ENCODE measurements at regions not wholly inside any gene's neighbourhood (a gene's known extent, or its start where the extent isn't known, plus 50 kb on each side); places are given as distances from the start of the nearest gene placed in this dataset.
A peak's percentile ranks its signal among the peaks of the same experiment; 100 is the strongest.

DNA sequence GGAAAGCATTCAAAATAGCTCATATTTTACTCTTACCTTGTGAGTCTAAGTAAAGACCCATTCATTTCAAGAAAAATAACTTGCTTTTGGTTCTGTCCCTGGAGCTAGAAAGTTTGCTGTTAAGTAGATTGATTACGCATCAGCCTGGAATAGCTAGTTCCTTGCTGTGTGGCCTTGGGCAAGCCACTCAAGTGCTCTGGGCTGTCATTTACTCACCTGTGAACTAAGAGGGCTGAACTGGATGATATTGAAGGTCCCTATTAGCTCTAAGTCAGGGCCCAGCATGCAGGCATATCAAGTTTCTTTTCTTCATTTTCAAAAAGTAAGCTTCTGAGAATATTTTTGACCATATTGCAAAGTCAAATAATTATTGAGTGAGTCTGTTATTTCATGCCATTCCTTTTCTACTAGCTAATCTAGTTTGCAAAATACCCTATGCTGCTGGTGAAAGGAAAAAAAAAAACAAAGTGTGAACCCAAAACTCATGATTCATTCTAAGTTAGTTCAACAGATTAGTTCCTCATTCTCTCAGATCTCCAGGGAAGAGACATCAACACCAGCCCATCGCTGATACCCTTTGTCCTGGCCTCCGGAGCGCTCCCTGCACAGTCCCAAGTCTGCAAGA, 106.5 kb upstream of the GMDS start:
- H3K79me2 ChIP-seq (ENCODE audit: low read depth) = no peaks in the 10 kb centered on the region
- DNase-seq = peak in 1 of 2 experiments; percentile 70
- no peaks in the 10 kb centered on the region for H3K9me2 ChIP-seq (ENCODE audit: insufficient read depth)
- no TSS peak for BruUV-seq (replicated peaks)
- peaks cover 6% of the 10 kb centered on the region; the same call in 1 of the 2 replicates for H3K4me1 ChIP-seq (replicated peaks; ENCODE audit: insufficient read depth)
- no peaks in the 10 kb centered on the region for H4K20me1 ChIP-seq (ENCODE audit: insufficient read depth)
- no peaks in the 10 kb centered on the region for H3K9me3 ChIP-seq (ENCODE audit: insufficient read depth, low read depth)
- H3K36me3 ChIP-seq (ENCODE audit: low read depth) = no peaks in the 10 kb centered on the region
- ChIA-PET CTCF (interaction anchor here (0.5 to 1.1 kb wide), 3 partner anchors 75 to 755 kb away, joined by 3 to 5 read pairs (median 4); no protein-coding TSS in a partner anchor), POLR2A (ENCODE audit: unreplicated experiment) (interaction anchor here (0.5 to 0.7 kb wide), 3 partner anchors 93 to 681 kb away, joined by 3 to 5 read pairs (median 4); no protein-coding TSS in a partner anchor)
- H3K27ac ChIP-seq = peak overlapping the region; percentile 49
- H2AFZ ChIP-seq = no peak overlapping the region
- no peak overlapping the region for H3K4me2 ChIP-seq
- intact Hi-C loops (cut with micrococcal nuclease; ENCODE audit: unreplicated experiment) = no loop called here
- no peak overlapping the region for H3K4me3 ChIP-seq
- H3K27me3 ChIP-seq (ENCODE audit: insufficient read depth, low read depth) = no peaks in the 10 kb centered on the region
- TF ChIP-seq, protein P1, sequence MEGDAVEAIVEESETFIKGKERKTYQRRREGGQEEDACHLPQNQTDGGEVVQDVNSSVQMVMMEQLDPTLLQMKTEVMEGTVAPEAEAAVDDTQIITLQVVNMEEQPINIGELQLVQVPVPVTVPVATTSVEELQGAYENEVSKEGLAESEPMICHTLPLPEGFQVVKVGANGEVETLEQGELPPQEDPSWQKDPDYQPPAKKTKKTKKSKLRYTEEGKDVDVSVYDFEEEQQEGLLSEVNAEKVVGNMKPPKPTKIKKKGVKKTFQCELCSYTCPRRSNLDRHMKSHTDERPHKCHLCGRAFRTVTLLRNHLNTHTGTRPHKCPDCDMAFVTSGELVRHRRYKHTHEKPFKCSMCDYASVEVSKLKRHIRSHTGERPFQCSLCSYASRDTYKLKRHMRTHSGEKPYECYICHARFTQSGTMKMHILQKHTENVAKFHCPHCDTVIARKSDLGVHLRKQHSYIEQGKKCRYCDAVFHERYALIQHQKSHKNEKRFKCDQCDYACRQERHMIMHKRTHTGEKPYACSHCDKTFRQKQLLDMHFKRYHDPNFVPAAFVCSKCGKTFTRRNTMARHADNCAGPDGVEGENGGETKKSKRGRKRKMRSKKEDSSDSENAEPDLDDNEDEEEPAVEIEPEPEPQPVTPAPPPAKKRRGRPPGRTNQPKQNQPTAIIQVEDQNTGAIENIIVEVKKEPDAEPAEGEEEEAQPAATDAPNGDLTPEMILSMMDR (conservative IDR thresholded peaks at IDR 0.05) = no peak
- no peak for TF ChIP-seq EZH2 (IDR thresholded peaks at IDR 0.05; ENCODE audit: low read depth)
- H3F3A ChIP-seq (ENCODE audit: insufficient read depth, low read depth) = no peaks in the 10 kb centered on the region

GRCh38 chr6:2351090-2351489, 105.7 kb upstream of the GMDS start:
- Histone ChIP-seq H3F3A (ENCODE audit: insufficient read depth, low read depth) (no peaks in the 10 kb centered on the region), H4K20me1 (ENCODE audit: insufficient read depth) (no peaks in the 10 kb centered on the region), H3K79me2 (ENCODE audit: low read depth) (no peaks in the 10 kb centered on the region), H2AFZ (no peak overlapping the region), H3K36me3 (ENCODE audit: low read depth) (no peaks in the 10 kb centered on the region), H3K9me2 (ENCODE audit: insufficient read depth) (no peaks in the 10 kb centered on the region), H3K27ac (no peak overlapping the region), H3K4me1 (replicated peaks; ENCODE audit: insufficient read depth) (peaks cover 6% of the 10 kb centered on the region; the same call in 1 of the 2 replicates), H3K4me3 (no peak overlapping the region), H3K27me3 (ENCODE audit: insufficient read depth, low read depth) (no peaks in the 10 kb centered on the region), H3K4me2 (no peak overlapping the region), H3K9me3 (ENCODE audit: insufficient read depth, low read depth) (no peaks in the 10 kb centered on the region)
- POLR2A ChIA-PET (ENCODE audit: unreplicated experiment) = interaction anchor here (0.5 kb wide), 1 partner anchor 175 kb away, joined by 3 read pairs; no protein-coding TSS in a partner anchor
- BruUV-seq (replicated peaks) = no TSS peak
- CTCF ChIA-PET = interaction anchor here (1.1 kb wide), 1 partner anchor 754 kb away, joined by 4 read pairs; no protein-coding TSS in a partner anchor
- no peak for DNase-seq
- intact Hi-C loops (cut with micrococcal nuclease; ENCODE audit: unreplicated experiment) = no loop called here
- TF ChIP-seq, protein P1 (conservative IDR thresholded peaks at IDR 0.05) = no peak
- TF ChIP-seq EZH2 (IDR thresholded peaks at IDR 0.05; ENCODE audit: low read depth) = no peak

- Histone ChIP-seq H3K9me3 (ENCODE audit: insufficient read depth, low read depth) (no peaks in the 10 kb centered on the region), H3K27me3 (ENCODE audit: insufficient read depth, low read depth) (no peaks in the 10 kb centered on the region), H3K36me3 (ENCODE audit: low read depth) (no peaks in the 10 kb centered on the region), H3K79me2 (ENCODE audit: low read depth) (no peaks in the 10 kb centered on the region), H3F3A (ENCODE audit: insufficient read depth, low read depth) (no peaks in the 10 kb centered on the region), H3K4me2 (no peak overlapping the region), H3K9me2 (ENCODE audit: insufficient read depth) (no peaks in the 10 kb centered on the region), H4K20me1 (ENCODE audit: insufficient read depth) (no peaks in the 10 kb centered on the region), H3K27ac (no peak overlapping the region), H3K4me3 (no peak overlapping the region), H3K4me1 (replicated peaks; ENCODE audit: insufficient read depth) (no peaks in the 10 kb centered on the region), H2AFZ (no peak overlapping the region)
- ChIA-PET CTCF (no interaction called here), POLR2A (ENCODE audit: unreplicated experiment) (no interaction called here)
- no peak for DNase-seq
- no TSS peak for BruUV-seq (replicated peaks)
- no peak for TF ChIP-seq EZH2 (IDR thresholded peaks at IDR 0.05; ENCODE audit: low read depth)
- TF ChIP-seq, protein P1 (conservative IDR thresholded peaks at IDR 0.05) = no peak
- intact Hi-C loops (cut with micrococcal nuclease; ENCODE audit: unreplicated experiment) = no loop called here
Observed at GRCh38 chr6:2346078-2346477, 100.7 kb upstream of the GMDS start.
